GM19240 (cell line): ENCODE measurements at regions not wholly inside any gene's neighbourhood (a gene's known extent, or its start where the extent isn't known, plus 50 kb on each side); places are given as distances from the start of the nearest gene placed in this dataset.

Experiments used
- DNase-seq: peaks from one replicate; pipeline ENCODE4 v3.0.0; 2011; ENCODE audit warnings: low spot score; ENCODE audit not compliant: insufficient read length

DNA sequence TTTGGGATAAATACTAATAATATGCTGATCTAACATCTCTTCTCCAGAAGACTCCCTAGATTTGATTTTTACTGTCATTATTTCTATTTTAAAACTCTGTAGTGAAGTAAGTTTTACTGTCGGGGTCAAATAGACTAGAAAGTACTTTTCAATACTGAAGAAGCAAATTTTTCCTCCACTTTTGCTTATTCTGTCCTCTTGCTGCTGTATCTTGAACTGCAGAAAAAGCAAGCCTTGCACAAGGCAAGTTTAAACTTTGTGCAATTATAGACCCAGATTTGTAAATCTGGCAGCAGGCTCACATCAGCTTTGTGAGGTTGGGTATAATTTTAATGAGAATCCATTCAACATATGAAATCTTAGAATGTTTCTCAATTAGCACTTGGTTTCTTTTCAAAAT is 151.1 kb upstream of the ETS2 start:
- no peak for DNase-seq

DNA sequence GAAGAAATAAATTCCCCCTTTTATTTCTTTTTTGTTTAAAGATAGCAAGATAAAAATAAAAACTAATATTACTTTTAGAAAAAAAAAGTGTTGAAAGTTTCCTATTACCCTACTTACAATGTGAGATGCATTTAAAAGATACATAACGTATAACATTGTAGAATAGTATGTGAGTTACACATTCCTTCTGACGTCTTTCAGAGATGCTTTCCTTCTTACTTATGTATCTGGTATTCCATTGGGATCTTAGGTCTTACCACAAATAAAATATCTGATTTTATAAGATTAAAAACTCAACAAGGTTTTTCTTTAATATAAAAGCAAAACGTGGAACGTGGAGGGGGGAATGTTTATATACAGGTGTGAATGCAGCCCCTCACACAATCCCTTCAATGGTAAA is 147.2 kb upstream of the ETS2 start:
- no peak for DNase-seq

DNA sequence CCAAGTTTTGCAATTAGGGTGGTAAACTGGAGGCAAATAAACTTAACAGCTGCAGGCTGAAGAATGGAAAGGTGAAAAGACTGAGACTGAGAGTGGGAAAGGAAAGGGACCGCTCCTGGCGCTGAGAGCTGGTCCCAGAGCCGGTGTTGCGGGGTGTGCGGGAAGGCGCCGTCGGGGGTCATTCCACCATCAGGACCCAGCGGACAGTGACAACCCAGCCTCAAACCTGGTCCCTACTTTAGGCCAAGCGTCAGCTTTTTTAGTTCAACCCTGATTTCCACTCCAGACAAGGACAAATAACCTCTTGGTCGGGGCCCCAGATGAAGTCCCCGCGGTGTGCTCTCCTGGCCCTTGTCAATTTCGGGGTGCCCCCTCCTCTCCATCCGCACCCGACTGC is 145.8 kb upstream of the ETS2 start:
- no peak for DNase-seq

DNA sequence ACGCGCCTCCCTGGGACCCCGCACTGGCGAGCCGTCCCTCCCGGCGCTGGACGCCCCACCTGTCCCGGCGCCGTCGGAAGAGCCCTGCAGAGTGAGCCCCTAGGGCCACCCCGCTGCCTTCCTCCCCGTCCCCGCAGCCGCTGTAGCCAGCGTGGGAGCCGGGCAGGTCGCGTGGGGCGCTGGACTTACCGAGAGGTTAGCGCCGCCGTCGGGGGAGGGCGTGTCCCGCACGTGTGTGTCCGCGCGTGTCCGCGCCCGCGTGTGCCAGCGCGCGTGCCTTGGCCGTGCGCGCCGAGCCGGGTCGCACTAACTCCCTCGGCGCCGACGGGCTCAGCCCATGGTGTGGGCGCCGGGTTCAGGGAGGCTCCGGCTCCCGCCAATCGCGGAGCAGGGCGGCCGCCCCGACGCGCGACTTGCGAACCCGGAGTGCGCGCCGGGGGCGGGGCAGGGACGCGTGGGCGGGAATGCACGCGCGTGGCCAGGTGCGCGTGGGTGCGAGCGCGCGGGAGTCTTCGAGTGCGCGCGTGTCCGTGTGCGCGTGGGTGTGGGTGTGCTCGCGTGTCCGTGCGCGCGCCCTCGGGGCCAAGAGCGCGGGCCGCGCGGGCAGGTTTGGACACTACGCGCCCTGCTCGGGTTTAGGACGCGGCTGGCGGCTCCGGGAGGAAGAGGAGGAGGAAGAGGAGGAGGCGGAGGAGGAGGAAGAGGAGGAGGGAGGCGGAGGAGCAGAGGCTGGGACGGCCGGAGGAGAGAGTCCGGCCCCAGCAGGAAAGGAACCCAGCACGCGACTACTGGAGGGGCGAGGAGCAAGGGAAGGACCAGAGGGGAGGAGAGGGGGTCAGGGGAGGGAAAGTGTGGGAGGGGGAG is 145.2 kb upstream of the ETS2 start:
- no peak for DNase-seq

DNA sequence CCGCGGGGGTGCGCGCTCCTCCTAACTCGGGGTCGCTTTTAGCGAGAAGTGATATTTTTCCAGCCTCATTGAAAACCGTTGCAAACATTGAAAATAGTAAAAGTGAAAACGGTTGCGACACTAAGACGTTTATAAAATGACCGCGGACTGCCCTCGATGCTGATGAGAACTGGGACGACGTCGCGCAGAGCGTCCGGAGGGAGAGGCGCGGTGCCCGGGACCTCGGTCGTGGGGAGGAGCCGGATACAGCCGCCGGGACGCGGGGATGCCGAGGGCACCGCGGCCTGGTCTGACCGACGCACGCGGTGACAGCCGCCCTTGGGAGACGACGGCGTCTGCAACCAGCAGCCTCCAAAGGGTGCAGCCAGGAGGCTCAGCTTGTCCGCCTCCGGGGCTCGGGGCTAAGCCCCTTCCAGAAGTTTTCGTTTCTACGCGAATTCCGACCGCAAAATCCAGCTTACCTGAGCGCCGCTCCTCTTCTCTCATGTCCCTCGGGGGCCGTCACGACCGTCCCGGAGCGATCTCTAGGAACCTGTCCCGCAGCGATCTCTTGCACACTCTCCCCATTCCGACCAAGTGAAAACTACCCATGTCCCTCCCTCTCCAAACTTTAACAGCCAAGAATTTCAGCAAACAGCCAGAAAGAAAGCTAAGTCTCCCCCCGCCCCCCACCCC is 144.4 kb upstream of the ETS2 start:
- no peak for DNase-seq

DNA sequence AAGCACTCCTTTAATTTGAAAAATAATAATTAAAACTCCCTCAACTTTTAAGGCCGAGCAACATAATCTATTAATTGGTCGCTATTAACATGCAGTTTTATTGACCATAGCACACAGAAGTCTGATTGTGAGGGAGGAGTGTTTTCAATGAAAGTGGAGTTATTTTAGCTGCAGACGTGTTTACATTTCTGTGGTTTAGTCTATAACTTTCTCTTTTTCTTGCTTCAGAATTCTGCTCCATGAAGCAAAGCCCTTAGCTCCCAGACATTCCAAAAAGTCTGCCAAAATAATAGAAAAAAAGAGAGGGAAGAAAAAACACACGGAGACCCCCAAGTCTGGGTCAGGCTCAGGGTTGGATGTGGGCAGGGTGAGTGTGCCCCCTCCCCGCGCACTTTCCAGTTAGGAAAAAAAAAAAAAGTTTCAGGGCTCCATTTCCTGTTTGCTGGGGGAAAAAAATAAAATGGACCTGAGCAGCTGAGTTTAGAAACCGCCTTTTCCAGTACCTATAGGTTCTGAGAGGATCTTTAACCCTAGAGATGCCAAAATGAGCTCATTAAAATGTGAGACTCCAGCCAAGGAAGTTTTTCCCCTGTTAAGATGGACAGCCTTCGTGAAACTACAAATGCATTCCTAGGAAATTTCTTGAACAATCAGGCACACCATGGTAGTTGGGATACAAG is 143.7 kb upstream of the ETS2 start:
- no peak for DNase-seq

DNA sequence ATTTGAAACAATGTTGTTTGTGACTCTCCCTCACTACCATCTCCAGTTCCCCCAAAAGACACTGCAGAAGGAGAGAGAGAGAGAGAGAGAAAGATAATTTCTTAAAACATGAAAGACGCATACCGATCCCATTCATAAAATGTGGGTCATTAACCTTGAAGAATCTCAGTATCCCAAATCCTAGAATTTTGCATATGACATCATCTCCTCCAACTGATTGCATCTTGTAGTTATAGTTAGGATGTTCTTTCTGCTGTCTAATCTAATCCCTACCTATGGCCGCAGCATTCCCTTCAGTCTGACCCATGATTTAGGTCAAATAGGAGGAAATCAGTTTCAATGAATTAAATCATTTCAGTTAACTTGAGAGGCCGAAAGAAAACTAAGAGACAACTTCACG is 142.4 kb upstream of the ETS2 start:
- DNase-seq, result no peak

DNA sequence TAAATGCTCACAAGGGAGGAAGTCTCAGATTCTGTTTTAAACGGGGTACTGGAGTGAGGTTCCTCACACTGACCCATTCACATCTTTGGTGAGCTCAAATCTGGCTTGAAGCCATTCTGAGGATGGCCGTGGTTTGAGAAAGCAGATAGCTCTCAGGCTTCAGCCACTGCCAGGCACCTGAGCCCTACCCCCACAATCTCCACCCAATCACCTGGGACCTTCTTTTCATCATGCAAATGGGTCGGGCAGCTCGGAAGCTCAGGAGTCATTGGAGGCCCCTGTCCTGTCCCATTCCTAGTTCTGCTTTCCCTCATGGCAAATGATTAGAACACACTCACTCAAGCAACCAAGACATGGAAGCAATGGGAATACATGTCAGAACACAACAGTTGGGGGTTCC is 141.4 kb upstream of the ETS2 start:
- no peak for DNase-seq

DNA sequence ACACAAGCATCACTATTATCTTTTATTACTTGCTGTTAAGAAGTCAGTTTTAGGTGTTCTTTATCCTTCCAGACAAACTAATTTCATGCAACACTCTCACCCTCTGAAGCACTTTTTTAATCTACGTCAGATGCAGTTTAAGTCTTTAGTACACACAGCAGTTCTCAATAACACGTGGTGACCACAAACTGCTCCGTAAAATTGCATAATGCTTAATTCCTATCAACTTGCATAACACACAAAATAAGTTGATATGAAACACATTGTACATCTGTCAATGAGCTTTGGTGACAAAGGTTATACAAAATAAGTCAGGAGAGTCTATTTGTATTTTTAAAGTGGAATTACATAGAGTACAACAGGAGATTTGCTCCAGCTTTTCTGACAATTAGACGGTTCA is 140.9 kb upstream of the ETS2 start:
- DNase-seq, result no peak

DNA sequence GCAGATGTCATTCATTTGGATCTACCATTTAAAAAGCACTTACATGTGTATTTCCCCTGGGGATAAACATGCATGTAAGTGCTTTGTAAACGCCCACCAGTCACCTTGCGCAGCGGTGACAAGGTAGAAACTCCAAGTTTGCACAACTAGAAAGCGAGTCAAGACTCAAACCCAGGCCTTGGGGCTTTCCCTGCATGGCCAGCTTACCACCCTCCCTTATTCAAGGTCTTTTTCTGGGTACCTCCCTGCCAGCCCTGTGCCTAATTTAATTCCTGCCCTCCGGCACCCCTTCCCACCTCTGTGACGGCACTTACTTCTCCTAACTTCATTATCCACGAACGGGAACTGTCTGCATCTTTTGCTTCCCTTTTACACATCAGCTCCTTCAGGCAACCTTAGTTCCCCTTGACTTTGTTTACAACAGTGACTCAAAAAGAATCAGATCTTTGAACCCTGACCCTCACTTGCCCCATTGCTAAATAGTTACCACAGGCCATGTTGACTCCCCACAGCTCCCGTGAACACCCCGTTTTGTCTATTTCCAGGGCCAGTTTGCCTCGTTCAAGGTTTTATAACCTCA is 138.3 kb upstream of the ETS2 start:
- no peak for DNase-seq

DNA sequence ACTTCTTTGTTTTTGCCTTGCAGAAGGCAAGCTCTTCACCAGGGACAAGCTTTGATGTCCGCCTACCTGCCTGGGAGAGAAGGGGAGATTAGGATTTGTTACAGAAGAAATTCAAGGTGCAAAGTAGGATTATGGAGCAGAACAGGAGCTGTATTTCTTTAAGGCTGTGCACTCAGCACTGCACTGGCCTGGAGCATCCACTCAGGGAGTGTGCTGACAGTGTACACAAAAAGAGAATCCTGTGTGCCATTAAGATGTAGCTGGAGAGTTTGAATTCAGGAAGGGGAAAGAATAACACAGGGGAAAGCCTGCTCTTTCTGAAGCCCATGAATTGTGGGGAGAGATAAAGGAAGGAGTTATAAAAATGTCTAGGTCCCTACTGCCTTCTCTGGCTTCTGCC is 137.7 kb upstream of the ETS2 start:
- DNase-seq, result no peak

DNA sequence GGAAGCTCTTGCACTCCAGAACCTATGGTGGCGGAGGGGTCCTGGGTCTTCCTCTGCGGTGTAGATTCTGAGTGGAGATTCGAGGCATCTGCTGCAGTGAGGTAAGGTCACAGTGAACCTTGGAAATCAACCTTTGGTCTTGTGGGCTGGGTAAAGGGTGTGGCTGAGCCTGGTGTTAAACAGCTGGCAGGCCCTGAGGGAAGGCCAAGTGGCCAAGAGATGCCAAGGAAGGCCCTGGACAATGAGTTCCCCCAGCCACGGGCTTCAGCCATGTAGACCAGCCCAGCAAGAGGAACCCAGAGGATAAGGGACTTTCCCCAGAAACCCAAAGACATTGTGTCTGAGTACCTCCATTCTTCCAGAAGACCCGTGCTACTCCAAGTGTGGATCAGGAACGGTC is 137.2 kb upstream of the ETS2 start:
- DNase-seq, result no peak

DNA sequence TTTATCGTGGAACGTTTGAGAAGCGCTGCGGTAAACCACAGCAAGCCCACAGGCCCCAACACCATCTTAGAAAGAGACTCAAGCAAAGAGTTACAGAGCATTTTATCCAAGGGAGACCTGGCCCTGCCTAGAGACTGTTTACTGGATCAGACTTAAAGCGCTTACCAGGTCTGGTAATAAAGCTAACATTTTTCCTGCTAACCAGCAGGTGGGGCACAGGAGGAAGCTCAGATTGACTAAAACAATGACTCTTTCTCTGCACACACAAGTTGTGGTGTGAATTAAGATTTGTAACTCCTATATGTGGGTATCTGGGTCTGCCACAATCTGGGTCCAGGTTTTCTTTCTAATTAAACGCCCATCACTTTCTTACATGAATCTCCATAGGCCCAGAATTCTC is 136.5 kb upstream of the ETS2 start:
- DNase-seq, result no peak

DNA sequence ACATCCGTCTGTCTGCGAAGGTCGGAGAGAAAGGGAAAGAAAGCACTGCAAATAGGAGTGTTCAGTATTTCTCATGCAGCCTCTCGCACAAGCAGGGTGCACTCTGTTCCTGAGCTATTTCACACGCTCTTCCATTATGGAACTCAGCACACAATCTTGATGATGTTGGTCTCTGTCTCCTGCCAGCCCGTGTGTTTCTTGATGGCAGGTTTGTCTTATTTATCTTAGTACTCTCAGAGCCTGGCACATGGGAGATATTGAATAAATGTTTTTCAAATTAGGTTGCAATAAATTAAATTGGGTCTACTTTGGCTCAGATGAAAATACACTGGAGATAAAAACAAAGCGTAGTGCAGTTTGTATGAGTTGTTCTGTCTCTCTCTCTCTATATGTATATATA is 134.9 kb upstream of the ETS2 start:
- no peak for DNase-seq

DNA sequence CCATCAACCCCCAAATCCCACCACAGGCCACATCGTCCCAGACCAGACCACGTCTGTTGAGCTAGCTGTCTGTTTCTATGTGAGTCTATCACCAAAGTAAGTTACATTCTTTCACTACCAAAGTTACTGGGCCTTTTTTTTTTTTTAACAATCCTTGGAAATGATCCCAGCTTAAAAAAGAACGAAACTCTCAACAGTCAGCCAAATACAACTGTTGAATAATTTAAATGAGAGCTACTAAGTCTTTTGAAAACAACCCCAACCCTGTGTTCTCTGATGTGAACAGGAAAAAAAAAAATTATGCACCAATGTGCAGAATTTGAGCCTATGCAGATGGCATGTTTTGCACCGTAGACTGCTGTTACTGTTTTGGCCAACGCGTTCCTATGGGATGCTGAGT is 134.0 kb upstream of the ETS2 start:
- no peak for DNase-seq

DNA sequence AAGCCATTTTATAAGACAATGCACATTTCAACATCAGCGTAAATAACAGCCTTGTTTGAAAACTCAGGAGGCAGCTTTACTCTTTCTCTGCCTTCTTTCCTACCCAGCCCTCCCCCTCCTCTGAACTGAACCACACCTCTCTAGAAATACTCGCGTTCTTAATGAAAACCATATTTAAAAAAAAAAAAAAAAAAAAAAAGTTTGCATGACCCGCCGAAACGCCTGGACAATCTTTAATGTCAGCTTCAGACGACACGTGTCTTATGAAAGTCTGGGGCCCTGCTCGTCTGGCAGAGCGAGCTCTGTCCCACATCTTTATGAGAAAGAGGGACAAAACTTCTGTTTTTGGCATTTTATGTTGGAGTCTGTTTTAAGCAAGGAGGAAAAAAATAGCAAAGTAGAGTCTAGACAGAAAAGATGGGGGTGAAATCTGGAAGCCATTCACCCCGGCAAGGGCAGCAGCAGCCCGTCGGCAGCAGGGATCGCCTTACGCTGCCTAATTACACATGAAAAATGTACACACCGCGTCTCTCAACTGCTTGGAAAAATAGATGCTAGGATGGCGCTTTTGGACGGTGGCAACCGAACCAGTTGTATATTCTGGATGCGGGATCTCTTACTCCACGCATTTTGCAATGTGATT is 130.4 kb upstream of the ETS2 start:
- DNase-seq, result no peak

DNA sequence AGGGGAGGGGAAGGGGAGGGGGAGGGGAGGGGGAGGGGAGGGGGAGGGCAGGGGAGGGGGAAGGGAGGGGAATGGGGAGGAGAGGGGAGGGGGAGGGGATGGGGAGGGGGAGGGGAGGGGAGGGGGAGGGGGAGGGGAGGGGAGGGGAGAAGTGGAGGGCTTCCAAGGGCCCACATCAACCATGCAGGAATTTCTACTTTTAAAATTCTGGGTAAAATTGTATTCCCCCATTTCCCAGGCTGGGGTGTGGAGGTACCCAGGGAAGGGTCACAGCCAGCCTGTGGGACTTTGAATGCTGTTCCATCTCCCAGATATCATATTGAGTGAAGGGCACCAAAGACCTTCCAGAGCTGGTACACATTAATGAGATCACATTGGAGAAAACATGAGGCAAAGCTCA is 126.9 kb upstream of the ETS2 start:
- DNase-seq, result no peak

DNA sequence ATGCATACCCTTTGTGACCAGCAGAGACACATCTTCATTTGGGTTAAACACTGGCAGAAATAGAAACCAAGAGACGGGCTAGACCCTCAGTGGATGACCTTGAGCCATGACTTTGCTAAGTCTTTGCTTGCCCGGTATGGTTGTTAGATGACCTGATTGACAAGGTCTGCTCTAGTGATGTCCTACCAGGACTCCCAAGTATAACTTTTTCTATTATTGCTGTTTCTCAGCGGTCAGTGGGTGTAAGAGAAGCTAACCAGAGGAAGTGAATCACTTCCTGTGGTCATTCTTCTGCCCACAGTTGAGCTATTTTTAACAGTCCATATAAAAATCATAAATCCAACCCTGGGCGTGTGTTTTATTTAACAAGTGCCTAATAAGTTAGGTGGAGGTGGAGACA is 126.2 kb upstream of the ETS2 start:
- DNase-seq, result no peak

DNA sequence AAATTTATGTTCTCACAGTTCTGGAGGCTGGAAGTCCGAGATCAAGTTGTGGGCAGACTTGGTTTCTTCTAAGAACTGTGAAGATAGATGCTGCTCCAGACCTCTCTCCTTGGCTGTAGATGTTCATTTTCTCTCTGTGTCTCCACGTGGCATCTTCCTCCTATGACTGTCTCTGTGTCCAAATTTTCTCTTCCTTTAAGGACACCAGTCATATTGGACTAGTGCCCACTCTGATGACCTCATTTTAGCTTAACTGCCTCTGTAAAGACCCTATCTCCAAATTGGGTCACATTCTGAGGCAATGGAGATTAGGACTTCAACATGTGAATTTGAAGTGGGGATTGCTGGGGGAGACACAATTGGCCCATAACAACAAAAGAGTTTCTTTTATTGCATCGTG is 125.3 kb upstream of the ETS2 start:
- DNase-seq, result no peak

DNA sequence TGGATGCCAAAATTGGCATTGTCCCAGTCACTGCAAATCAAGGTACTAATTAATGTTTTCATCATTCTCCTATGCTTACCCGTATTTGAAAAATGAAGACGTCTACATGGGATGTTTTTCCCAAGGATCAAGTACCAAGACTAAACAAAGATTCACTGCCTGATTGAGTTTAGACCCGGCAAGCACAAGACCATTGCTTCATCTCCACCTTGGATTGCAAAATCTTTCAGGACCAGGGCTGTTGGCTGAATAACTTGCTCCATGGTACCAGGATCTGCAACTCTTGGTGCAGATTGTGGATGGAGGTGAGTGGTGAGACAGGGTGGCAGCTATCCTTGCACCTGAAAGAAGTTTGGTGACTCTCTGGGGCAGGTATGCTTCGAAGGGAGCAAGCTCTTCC is 122.5 kb upstream of the ETS2 start:
- no peak for DNase-seq

DNA sequence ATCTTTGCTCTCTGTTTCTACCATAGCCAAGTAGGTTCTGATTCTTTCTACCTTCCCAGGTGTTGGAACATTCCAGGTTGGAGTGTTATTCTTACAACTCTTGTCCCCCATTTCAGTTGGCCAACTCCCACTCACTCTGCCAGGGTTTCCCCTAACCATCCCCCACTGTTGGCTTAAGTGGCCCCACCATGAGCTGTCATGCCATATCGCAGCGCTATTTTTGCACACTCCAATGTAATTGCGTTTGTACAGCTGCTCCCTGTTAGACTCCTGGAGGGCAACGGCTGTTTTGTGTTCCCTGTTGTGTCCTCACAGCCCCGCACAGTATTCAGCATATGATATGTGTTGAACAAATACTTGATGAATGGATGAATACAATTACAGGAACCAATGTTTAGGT is 117.7 kb upstream of the ETS2 start:
- DNase-seq, result no peak

DNA sequence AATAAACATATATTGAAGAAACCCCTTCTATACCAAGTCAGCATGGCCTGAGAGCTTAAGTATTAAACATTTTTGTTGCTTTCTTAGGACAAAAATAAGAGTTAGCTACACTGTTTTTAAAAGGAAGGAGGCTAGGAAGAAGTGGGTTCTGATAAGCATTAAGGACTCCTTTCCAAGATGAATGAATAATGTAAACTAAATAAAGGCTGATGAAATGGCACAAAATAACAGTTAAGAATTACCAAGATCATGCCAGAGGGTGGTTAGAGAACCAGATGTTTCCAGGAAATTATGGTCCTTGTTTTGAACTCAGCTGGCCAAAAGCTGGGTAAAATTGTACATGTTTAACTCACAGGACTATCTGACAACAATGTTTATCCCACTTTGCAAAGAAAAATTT is 114.1 kb upstream of the ETS2 start:
- DNase-seq, result no peak
